ENCODE measurements at regions not wholly inside any gene's neighbourhood (a gene's known extent, or its start where the extent isn't known, plus 50 kb on each side); places are given as distances from the start of the nearest gene placed in this dataset.

DNA sequence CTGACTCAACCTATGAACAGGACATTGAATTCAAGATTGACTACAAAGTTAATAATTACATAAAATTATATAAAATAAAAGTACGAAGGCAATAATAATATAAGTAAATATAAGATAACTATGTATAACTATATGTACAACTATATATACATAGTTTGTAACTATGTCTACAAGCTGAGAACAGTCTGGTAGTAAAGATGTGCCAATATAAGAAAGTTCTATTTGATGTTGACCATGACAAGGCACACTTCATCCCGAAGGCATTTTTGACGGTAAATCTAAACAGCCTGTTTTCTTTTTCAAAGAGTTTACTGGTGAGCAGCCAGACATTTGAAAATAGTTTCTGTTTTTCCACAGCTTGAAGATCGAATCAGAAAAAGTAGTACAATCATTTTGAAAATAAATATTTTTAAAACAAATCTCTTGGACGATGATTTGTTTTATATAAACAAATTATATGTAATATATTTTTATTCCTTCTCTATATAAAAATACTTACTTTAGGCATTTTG lies 112.9 kb downstream of the CEP44 start:
- H3K18ac ChIP-seq (ENCODE audit: low read length): no peak overlapping the region
- no peak overlapping the region for H2BK120ac ChIP-seq (ENCODE audit: low read depth, low read length)
- no peaks in the 10 kb centered on the region for H3K9me3 ChIP-seq (replicated peaks in 1 of 2; ENCODE audit: control insufficient read depth in 2 of 2, insufficient read depth in 1 of 2, low read depth in 1 of 2, low read length in 2 of 2)
- no peaks in the 10 kb centered on the region for H3K36me3 ChIP-seq (replicated peaks in 1 of 2; ENCODE audit: control insufficient read depth in 2 of 2, insufficient read depth in 2 of 2, low read length in 2 of 2)
- H3K4me1 ChIP-seq (ENCODE audit: control insufficient read depth in 2 of 2, insufficient read depth in 1 of 2, low read depth in 1 of 2, low read length in 2 of 2): peaks cover 0 to 2% of the 10 kb centered on the region in 2 donors
- no peak overlapping the region for H2BK12ac ChIP-seq (ENCODE audit: low read length)
- WGBS, 2 donors (ENCODE audit: extremely low coverage in 2 of 2, insufficient read length in 2 of 2, insufficient replicate concordance in 1 of 2): no CpG with 5 or more reads among the region's 5 CpGs
- no peak overlapping the region for H3K27ac ChIP-seq (replicated peaks; ENCODE audit: low read length)
- H3K79me1 ChIP-seq (ENCODE audit: low read depth, low read length): no peaks in the 10 kb centered on the region
- no peak overlapping the region for H2AK5ac ChIP-seq (ENCODE audit: low read depth, low read length)
- H2BK5ac ChIP-seq (ENCODE audit: low read length): no peak overlapping the region
- H4K91ac ChIP-seq (ENCODE audit: low read depth, low read length, poor library complexity): no peak overlapping the region
- H2AFZ ChIP-seq (ENCODE audit: low read length): no peak overlapping the region
- no peak overlapping the region for H3K9ac ChIP-seq (ENCODE audit: low read depth, low read length, poor library complexity)
- H3K27me3 ChIP-seq (ENCODE audit: control insufficient read depth in 3 of 3, insufficient read depth in 3 of 3, low read depth in 1 of 3, low read length in 3 of 3): no peaks in the 10 kb centered on the region
- no peak overlapping the region for H3K23ac ChIP-seq (ENCODE audit: low read depth, low read length, poor library complexity)
- no peak overlapping the region for H3K4me3 ChIP-seq (ENCODE audit: low read length in 2 of 2)
- no peak overlapping the region for H3K4ac ChIP-seq (ENCODE audit: low read length)
- no peak overlapping the region for H4K8ac ChIP-seq (ENCODE audit: low read depth, low read length)
- no peak overlapping the region for H3K4me2 ChIP-seq (ENCODE audit: insufficient read depth, low read length, poor library complexity, severe bottlenecking)
- no peak overlapping the region for H3K14ac ChIP-seq (ENCODE audit: low read length)
- H2BK15ac ChIP-seq (ENCODE audit: low read length): no peak overlapping the region
- no peak for DNase-seq (ENCODE audit: low spot score)

DNA sequence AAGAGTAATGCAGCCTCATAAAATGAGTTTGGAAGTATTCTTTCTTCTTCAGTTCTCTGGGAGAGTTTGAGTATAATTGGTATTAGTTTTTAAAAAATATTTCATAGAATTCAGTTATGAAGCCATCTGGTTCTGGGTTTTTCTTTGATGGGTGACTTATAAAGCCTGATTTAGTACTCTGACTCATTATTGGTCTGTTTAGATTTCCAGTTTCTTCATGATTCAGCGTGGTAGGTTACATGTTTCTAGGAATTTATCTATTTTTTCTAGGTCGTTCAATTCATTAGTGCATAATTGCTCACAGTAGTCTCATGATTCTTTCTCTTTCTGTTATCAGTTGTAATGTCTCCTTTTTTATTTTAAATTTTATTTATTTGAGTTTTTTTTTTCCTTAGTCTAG lies 111.2 kb downstream of the CEP44 start:
- Histone ChIP-seq H4K8ac (ENCODE audit: low read depth, low read length) (no peak overlapping the region), H3K9me3 (replicated peaks in 1 of 2; ENCODE audit: control insufficient read depth in 2 of 2, insufficient read depth in 1 of 2, low read depth in 1 of 2, low read length in 2 of 2) (no peaks in the 10 kb centered on the region), H2BK12ac (ENCODE audit: low read length) (no peak overlapping the region), H3K23ac (ENCODE audit: low read depth, low read length, poor library complexity) (no peak overlapping the region), H2BK120ac (ENCODE audit: low read depth, low read length) (no peak overlapping the region), H2AFZ (ENCODE audit: low read length) (no peak overlapping the region), H3K4ac (ENCODE audit: low read length) (no peak overlapping the region), H2BK5ac (ENCODE audit: low read length) (no peak overlapping the region), H4K91ac (ENCODE audit: low read depth, low read length, poor library complexity) (no peak overlapping the region), H3K18ac (ENCODE audit: low read length) (no peak overlapping the region), H2BK15ac (ENCODE audit: low read length) (no peak overlapping the region), H3K14ac (ENCODE audit: low read length) (no peak overlapping the region), H3K4me2 (ENCODE audit: insufficient read depth, low read length, poor library complexity, severe bottlenecking) (no peak overlapping the region), H3K27me3 (ENCODE audit: control insufficient read depth in 3 of 3, insufficient read depth in 3 of 3, low read depth in 1 of 3, low read length in 3 of 3) (no peaks in the 10 kb centered on the region), H3K27ac (replicated peaks; ENCODE audit: low read length) (no peak overlapping the region), H3K9ac (ENCODE audit: low read depth, low read length, poor library complexity) (no peak overlapping the region), H3K79me1 (ENCODE audit: low read depth, low read length) (no peaks in the 10 kb centered on the region), H3K4me3 (ENCODE audit: low read length in 2 of 2) (no peak overlapping the region), H3K36me3 (replicated peaks in 1 of 2; ENCODE audit: control insufficient read depth in 2 of 2, insufficient read depth in 2 of 2, low read length in 2 of 2) (no peaks in the 10 kb centered on the region), H3K4me1 (ENCODE audit: control insufficient read depth in 2 of 2, insufficient read depth in 1 of 2, low read depth in 1 of 2, low read length in 2 of 2) (no peaks in the 10 kb centered on the region), H2AK5ac (ENCODE audit: low read depth, low read length) (no peak overlapping the region)
- no CpG with 5 or more reads among the region's 2 CpGs for WGBS, 2 donors (ENCODE audit: extremely low coverage in 2 of 2, insufficient read length in 2 of 2, insufficient replicate concordance in 1 of 2)
- no peak for DNase-seq (ENCODE audit: low spot score)

DNA sequence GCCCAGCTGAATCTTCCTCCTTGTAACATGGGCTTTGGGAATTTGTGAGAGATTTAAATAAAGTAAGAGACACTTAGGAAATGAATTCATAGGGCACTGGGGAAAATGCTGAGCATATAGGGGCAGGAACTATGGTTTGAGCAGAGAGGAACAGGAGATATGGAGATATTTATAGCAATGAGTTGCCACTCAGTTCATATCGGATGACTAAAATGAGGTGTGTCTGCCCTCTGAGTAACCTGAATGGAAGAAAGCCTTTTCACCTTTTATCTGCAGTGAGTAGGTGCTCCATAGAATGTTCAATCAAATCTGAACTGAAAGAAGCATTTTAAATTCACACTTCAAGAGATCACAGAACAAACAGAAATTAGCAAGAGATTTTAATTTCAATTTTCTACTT lies 105.7 kb downstream of the CEP44 start:
- no peak for DNase-seq (ENCODE audit: low spot score)
- no CpG with 5 or more reads among the region's 1 CpG for WGBS, 2 donors (ENCODE audit: extremely low coverage in 2 of 2, insufficient read length in 2 of 2, insufficient replicate concordance in 1 of 2)
- H2AK5ac ChIP-seq (ENCODE audit: low read depth, low read length): no peak overlapping the region
- no peak overlapping the region for H3K27ac ChIP-seq (replicated peaks; ENCODE audit: low read length)
- H3K4me3 ChIP-seq (ENCODE audit: low read length in 2 of 2): no peak overlapping the region
- no peaks in the 10 kb centered on the region for H3K9me3 ChIP-seq (replicated peaks in 1 of 2; ENCODE audit: control insufficient read depth in 2 of 2, insufficient read depth in 1 of 2, low read depth in 1 of 2, low read length in 2 of 2)
- H3K27me3 ChIP-seq (ENCODE audit: control insufficient read depth in 3 of 3, insufficient read depth in 3 of 3, low read depth in 1 of 3, low read length in 3 of 3): no peaks in the 10 kb centered on the region
- no peak overlapping the region for H4K8ac ChIP-seq (ENCODE audit: low read depth, low read length)
- no peak overlapping the region for H3K18ac ChIP-seq (ENCODE audit: low read length)
- no peak overlapping the region for H2BK15ac ChIP-seq (ENCODE audit: low read length)
- no peak overlapping the region for H4K91ac ChIP-seq (ENCODE audit: low read depth, low read length, poor library complexity)
- no peaks in the 10 kb centered on the region for H3K4me1 ChIP-seq (ENCODE audit: control insufficient read depth in 2 of 2, insufficient read depth in 1 of 2, low read depth in 1 of 2, low read length in 2 of 2)
- no peak overlapping the region for H3K23ac ChIP-seq (ENCODE audit: low read depth, low read length, poor library complexity)
- no peak overlapping the region for H2AFZ ChIP-seq (ENCODE audit: low read length)
- no peaks in the 10 kb centered on the region for H3K79me1 ChIP-seq (ENCODE audit: low read depth, low read length)
- H3K9ac ChIP-seq (ENCODE audit: low read depth, low read length, poor library complexity): no peak overlapping the region
- H3K4me2 ChIP-seq (ENCODE audit: insufficient read depth, low read length, poor library complexity, severe bottlenecking): no peak overlapping the region
- no peak overlapping the region for H2BK120ac ChIP-seq (ENCODE audit: low read depth, low read length)
- H3K36me3 ChIP-seq (replicated peaks in 1 of 2; ENCODE audit: control insufficient read depth in 2 of 2, insufficient read depth in 2 of 2, low read length in 2 of 2): no peaks in the 10 kb centered on the region
- no peak overlapping the region for H2BK5ac ChIP-seq (ENCODE audit: low read length)
- H2BK12ac ChIP-seq (ENCODE audit: low read length): no peak overlapping the region
- no peak overlapping the region for H3K4ac ChIP-seq (ENCODE audit: low read length)
- no peak overlapping the region for H3K14ac ChIP-seq (ENCODE audit: low read length)

DNA sequence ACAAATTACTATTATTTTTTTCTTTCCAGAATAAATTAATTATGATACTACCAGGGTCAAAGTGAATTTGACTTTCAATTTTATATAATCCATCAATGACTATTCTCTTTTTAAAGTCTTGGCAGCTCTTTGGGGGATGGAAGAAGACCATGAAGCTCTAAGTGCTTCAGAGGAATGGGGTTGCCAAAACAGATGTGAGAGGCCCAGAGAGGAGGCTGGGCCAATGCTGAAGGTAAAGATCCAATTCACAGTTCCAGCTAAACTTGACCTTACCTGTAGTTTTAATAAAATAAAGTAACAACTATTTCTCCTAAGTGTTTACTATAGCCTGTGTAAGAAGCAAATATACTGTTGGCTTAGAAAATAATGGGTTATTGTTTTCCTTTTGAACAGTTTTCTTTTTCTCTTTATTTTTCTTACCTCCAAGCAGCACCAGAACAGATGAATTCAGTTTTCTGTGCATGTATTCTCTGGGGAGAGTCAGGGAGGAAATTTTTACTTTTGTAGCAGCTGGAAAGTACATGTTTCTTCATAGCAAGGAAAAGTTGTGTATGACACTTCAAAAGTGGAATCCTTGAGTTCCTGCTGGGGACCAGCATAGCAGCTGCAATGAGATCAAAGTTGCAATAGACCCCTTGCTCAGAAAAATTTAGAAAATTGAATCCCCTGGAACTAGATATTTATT lies 104.9 kb downstream of the CEP44 start:
- H3K18ac ChIP-seq (ENCODE audit: low read length): no peak overlapping the region
- no peak overlapping the region for H3K23ac ChIP-seq (ENCODE audit: low read depth, low read length, poor library complexity)
- no peak overlapping the region for H2BK5ac ChIP-seq (ENCODE audit: low read length)
- H2BK12ac ChIP-seq (ENCODE audit: low read length): no peak overlapping the region
- no peak overlapping the region for H3K14ac ChIP-seq (ENCODE audit: low read length)
- H3K36me3 ChIP-seq (replicated peaks in 1 of 2; ENCODE audit: control insufficient read depth in 2 of 2, insufficient read depth in 2 of 2, low read length in 2 of 2): no peaks in the 10 kb centered on the region
- no peak overlapping the region for H2AFZ ChIP-seq (ENCODE audit: low read length)
- H2BK120ac ChIP-seq (ENCODE audit: low read depth, low read length): no peak overlapping the region
- H3K4me2 ChIP-seq (ENCODE audit: insufficient read depth, low read length, poor library complexity, severe bottlenecking): no peak overlapping the region
- no peaks in the 10 kb centered on the region for H3K9me3 ChIP-seq (replicated peaks in 1 of 2; ENCODE audit: control insufficient read depth in 2 of 2, insufficient read depth in 1 of 2, low read depth in 1 of 2, low read length in 2 of 2)
- no peak overlapping the region for H3K4me3 ChIP-seq (ENCODE audit: low read length in 2 of 2)
- no peak overlapping the region for H2BK15ac ChIP-seq (ENCODE audit: low read length)
- no peak overlapping the region for H3K9ac ChIP-seq (ENCODE audit: low read depth, low read length, poor library complexity)
- no peak overlapping the region for H4K8ac ChIP-seq (ENCODE audit: low read depth, low read length)
- no peak overlapping the region for H4K91ac ChIP-seq (ENCODE audit: low read depth, low read length, poor library complexity)
- no peak overlapping the region for H3K27ac ChIP-seq (replicated peaks; ENCODE audit: low read length)
- H3K4me1 ChIP-seq (ENCODE audit: control insufficient read depth in 2 of 2, insufficient read depth in 1 of 2, low read depth in 1 of 2, low read length in 2 of 2): no peaks in the 10 kb centered on the region
- H3K4ac ChIP-seq (ENCODE audit: low read length): no peak overlapping the region
- no peaks in the 10 kb centered on the region for H3K27me3 ChIP-seq (ENCODE audit: control insufficient read depth in 3 of 3, insufficient read depth in 3 of 3, low read depth in 1 of 3, low read length in 3 of 3)
- no peak for DNase-seq (ENCODE audit: low spot score)
- no peak overlapping the region for H2AK5ac ChIP-seq (ENCODE audit: low read depth, low read length)
- no peaks in the 10 kb centered on the region for H3K79me1 ChIP-seq (ENCODE audit: low read depth, low read length)
